Stimulated activated CD8-positive, alpha-beta memory T cell treated with anti-CD3 and anti-CD28 coated beads, Interleukin-7, amount 100 ng/mL, for 4 hours (primary cell): ENCODE measurements at regions not wholly inside any gene's neighbourhood (a gene's known extent, or its start where the extent isn't known, plus 50 kb on each side); places are given as distances from the start of the nearest gene placed in this dataset.
"Not testable (repeated sequence)": the region's sequence is repeated elsewhere in the genome, so short reads cannot be mapped to it uniquely, and the experiment has no call there.

Experiments
- DNase-seq, 2 donors: peaks; one replicate each; pipeline ENCODE4 v3.0.0-alpha.2; 2020; ENCODE audit warnings: low read depth in 2 of 2

GRCh38 chr13:73168226-73168952 lies 109.6 kb downstream of the KLF5 start:
- no peak for DNase-seq

GRCh38 chr13:73167028-73167820 lies 108.4 kb downstream of the KLF5 start:
- DNase-seq: no peak

- no peak for DNase-seq
These were observed 107.4 kb downstream of the KLF5 start for GRCh38 chr13:73166204-73166603.

GRCh38 chr13:73162912-73163911 lies 104.4 kb downstream of the KLF5 start:
- no peak for DNase-seq

DNA sequence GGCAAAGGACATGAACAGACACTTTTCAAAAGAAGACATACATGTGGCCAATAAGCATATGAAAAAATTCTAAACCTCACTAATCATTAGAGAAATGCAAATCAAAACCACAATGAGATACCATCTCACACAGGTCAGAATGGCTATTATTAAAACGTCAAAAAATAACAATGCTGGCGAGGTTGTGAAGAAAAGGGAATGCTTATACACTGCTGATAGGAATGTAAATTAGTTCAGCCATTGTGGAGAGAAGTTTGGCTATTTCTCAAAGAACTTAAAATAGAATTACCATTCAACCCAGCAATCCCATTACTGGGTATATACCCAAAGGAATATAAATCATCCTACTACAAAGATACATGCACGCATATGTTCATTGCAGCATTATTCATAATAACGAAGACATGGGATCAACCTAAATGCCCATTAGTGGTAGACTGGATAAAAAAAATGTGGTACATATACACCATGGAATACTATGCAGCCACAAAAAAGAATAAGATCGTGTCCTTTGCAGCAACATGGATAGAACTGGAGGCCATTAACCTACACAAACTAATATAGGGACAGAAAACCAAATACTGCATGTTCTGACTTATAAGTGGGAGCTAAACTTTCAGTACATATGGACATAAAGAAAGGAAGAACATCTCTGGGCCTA lies 101.7 kb downstream of the KLF5 start:
- DNase-seq: not testable (repeated sequence)

GRCh38 chr13:73158851-73159250 lies 100.0 kb downstream of the KLF5 start:
- no peak for DNase-seq

GRCh38 chr13:73157031-73157430 lies 98.2 kb downstream of the KLF5 start:
- no peak for DNase-seq

DNA sequence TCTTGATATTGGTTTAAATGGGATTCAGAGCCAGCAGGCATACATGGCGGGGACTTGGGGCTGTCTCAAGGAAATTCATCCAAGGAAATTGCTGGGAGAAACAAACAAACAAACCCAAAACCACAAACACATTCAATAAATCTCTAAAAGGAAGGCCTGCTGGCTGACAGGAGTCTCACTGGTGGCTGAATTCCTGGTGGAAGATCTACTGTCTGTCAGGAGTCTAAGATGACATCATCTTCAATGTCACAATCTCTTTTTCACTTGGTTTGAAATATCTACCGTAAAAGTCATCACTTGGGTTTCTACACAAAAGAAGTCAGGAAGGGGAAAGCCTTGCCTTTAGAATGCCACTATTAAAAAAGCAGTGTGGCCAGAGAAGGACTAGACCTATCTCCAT lies 87.9 kb downstream of the KLF5 start:
- no peak for DNase-seq

- no peak for DNase-seq
These were observed 83.3 kb downstream of the KLF5 start for GRCh38 chr13:73142071-73142470.

- DNase-seq: no peak
These were observed 82.5 kb downstream of the KLF5 start for GRCh38 chr13:73141292-73141771.

GRCh38 chr13:73140801-73141200 lies 82.0 kb downstream of the KLF5 start:
- DNase-seq: no peak

- no peak for DNase-seq
These were observed 80.1 kb downstream of the KLF5 start for GRCh38 chr13:73138638-73139491.

- no peak for DNase-seq
These were observed 79.5 kb downstream of the KLF5 start for GRCh38 chr13:73138276-73138637.

GRCh38 chr13:73136776-73137175 lies 78.0 kb downstream of the KLF5 start:
- no peak for DNase-seq

GRCh38 chr13:73133531-73133930 lies 74.7 kb downstream of the KLF5 start:
- DNase-seq: no peak

DNA sequence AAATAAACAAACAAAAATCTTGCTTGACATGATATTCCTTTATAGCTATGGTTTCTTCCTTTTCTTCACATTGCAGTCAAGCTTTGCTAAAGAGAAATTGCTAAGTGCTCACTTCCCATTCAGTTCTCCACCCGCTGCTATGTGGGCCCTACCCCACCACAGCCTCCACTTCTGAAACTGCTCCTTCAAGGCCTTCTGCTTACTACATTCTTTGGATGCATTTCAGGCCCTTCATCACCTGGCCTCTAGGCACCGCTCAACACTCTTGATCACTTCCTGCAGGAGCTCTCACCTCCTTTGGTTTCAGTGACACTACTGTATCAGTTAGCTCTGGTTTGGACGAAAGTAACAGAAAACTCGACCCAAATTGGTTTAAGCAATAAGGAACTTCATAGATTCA lies 72.4 kb downstream of the KLF5 start:
- DNase-seq: no peak

DNA sequence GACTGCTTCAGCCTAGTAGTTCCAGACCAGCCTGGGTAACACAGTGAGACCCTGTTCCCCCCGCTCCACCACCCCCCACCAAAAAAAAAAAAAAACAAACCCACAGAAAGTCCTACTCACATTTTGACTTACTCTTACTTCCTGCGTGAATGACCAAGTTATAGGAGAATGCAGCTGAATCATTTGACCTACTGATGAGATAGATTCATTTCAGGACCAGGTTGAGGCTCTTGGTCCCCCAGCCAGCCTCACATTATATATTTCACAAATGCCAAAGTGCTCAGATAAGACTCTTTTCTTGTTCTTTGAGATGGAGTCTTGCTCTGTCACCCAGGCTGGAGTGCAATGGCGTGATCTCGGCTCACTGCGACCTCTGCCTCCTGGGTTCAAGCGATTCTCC lies 70.2 kb downstream of the KLF5 start:
- no peak for DNase-seq
